ENCODE measurements at regions not wholly inside any gene's neighbourhood (a gene's known extent, or its start where the extent isn't known, plus 50 kb on each side); places are given as distances from the start of the nearest gene placed in this dataset.

- Histone ChIP-seq H3K27me3 (ENCODE audit: control insufficient read depth, insufficient read depth, low read length) (no peaks in the 10 kb centered on the region), H3K36me3 (replicated peaks; ENCODE audit: control insufficient read depth, insufficient read depth, low read length) (no peaks in the 10 kb centered on the region), H3K4me3 (ENCODE audit: insufficient read depth, low read depth, low read length) (no peak overlapping the region)
- no peak for DNase-seq
Measured at GRCh38 chr7:142401951-142402350, 144.1 kb upstream of the PRSS58 start.

- no peak for DNase-seq
- Histone ChIP-seq H3K27me3 (ENCODE audit: control insufficient read depth, insufficient read depth, low read length) (no peaks in the 10 kb centered on the region), H3K4me3 (ENCODE audit: insufficient read depth, low read depth, low read length) (no peak overlapping the region), H3K36me3 (replicated peaks; ENCODE audit: control insufficient read depth, insufficient read depth, low read length) (no peaks in the 10 kb centered on the region)
Measured at GRCh38 chr7:142400042-142400533, 142.2 kb upstream of the PRSS58 start.

- Histone ChIP-seq H3K36me3 (replicated peaks; ENCODE audit: control insufficient read depth, insufficient read depth, low read length) (no peaks in the 10 kb centered on the region), H3K27me3 (ENCODE audit: control insufficient read depth, insufficient read depth, low read length) (no peaks in the 10 kb centered on the region), H3K4me3 (ENCODE audit: insufficient read depth, low read depth, low read length) (no peak overlapping the region)
- peak; percentile 69 for DNase-seq
Measured at GRCh38 chr7:142391191-142391992, 133.5 kb upstream of the PRSS58 start.

GRCh38 chr7:142389544-142389943 is 131.7 kb upstream of the PRSS58 start:
- H3K36me3 ChIP-seq (replicated peaks; ENCODE audit: control insufficient read depth, insufficient read depth, low read length), result no peaks in the 10 kb centered on the region
- no peak for DNase-seq
- H3K4me3 ChIP-seq (ENCODE audit: insufficient read depth, low read depth, low read length), result no peak overlapping the region
- H3K27me3 ChIP-seq (ENCODE audit: control insufficient read depth, insufficient read depth, low read length), result no peaks in the 10 kb centered on the region

- H3K36me3 ChIP-seq (replicated peaks; ENCODE audit: control insufficient read depth, insufficient read depth, low read length), result no peaks in the 10 kb centered on the region
- peak; percentile 49 for DNase-seq
- H3K4me3 ChIP-seq (ENCODE audit: insufficient read depth, low read depth, low read length), result no peak overlapping the region
- no peaks in the 10 kb centered on the region; the same call in 1 of the 2 replicates for H3K27me3 ChIP-seq (ENCODE audit: control insufficient read depth, insufficient read depth, low read length)
Measured at GRCh38 chr7:142385491-142386340, 127.9 kb upstream of the PRSS58 start.

GRCh38 chr7:142384493-142384922 is 126.7 kb upstream of the PRSS58 start:
- DNase-seq, result no peak
- Histone ChIP-seq H3K4me3 (ENCODE audit: insufficient read depth, low read depth, low read length) (no peak overlapping the region), H3K27me3 (ENCODE audit: control insufficient read depth, insufficient read depth, low read length) (no peaks in the 10 kb centered on the region; the same call in 1 of the 2 replicates), H3K36me3 (replicated peaks; ENCODE audit: control insufficient read depth, insufficient read depth, low read length) (no peaks in the 10 kb centered on the region)

- Histone ChIP-seq H3K4me3 (ENCODE audit: insufficient read depth, low read depth, low read length) (no peak overlapping the region), H3K36me3 (replicated peaks; ENCODE audit: control insufficient read depth, insufficient read depth, low read length) (no peaks in the 10 kb centered on the region)
- DNase-seq, result no peak
Measured at GRCh38 chr7:142383841-142384492, 126.1 kb upstream of the PRSS58 start.

GRCh38 chr7:142381727-142382390 is 124.0 kb upstream of the PRSS58 start:
- Histone ChIP-seq H3K27me3 (ENCODE audit: control insufficient read depth, insufficient read depth, low read length) (no peaks in the 10 kb centered on the region; the same call in 1 of the 2 replicates), H3K4me3 (ENCODE audit: insufficient read depth, low read depth, low read length) (no peak overlapping the region), H3K36me3 (replicated peaks; ENCODE audit: control insufficient read depth, insufficient read depth, low read length) (no peaks in the 10 kb centered on the region)
- DNase-seq, result no peak

More at GRCh38 chr7:142383841-142384492, 126.1 kb upstream of the PRSS58 start:
- no peaks in the 10 kb centered on the region; the same call in 1 of the 2 replicates for H3K27me3 ChIP-seq (ENCODE audit: control insufficient read depth, insufficient read depth, low read length)

- H3K4me3 ChIP-seq (ENCODE audit: insufficient read depth, low read depth, low read length), result no peak overlapping the region
- no peaks in the 10 kb centered on the region; the same call in 1 of the 2 replicates for H3K27me3 ChIP-seq (ENCODE audit: control insufficient read depth, insufficient read depth, low read length)
- no peak for DNase-seq
- H3K36me3 ChIP-seq (replicated peaks; ENCODE audit: control insufficient read depth, insufficient read depth, low read length), result no peaks in the 10 kb centered on the region
Measured at GRCh38 chr7:142380069-142380468, 122.2 kb upstream of the PRSS58 start.

- no peak overlapping the region for H3K4me3 ChIP-seq (ENCODE audit: insufficient read depth, low read depth, low read length)
- H3K27me3 ChIP-seq (ENCODE audit: control insufficient read depth, insufficient read depth, low read length), result no peaks in the 10 kb centered on the region; the same call in 1 of the 2 replicates
- H3K36me3 ChIP-seq (replicated peaks; ENCODE audit: control insufficient read depth, insufficient read depth, low read length), result no peaks in the 10 kb centered on the region
- DNase-seq, result no peak
Measured at GRCh38 chr7:142379201-142379885, 121.5 kb upstream of the PRSS58 start.

GRCh38 chr7:142377567-142377966 is 119.7 kb upstream of the PRSS58 start:
- no peak overlapping the region for H3K4me3 ChIP-seq (ENCODE audit: insufficient read depth, low read depth, low read length)
- H3K27me3 ChIP-seq (ENCODE audit: control insufficient read depth, insufficient read depth, low read length), result no peaks in the 10 kb centered on the region; the same call in 1 of the 2 replicates
- DNase-seq, result no peak
- H3K36me3 ChIP-seq (replicated peaks; ENCODE audit: control insufficient read depth, insufficient read depth, low read length), result no peaks in the 10 kb centered on the region

GRCh38 chr7:142376356-142376997 is 118.6 kb upstream of the PRSS58 start:
- no peaks in the 10 kb centered on the region; the same call in 1 of the 2 replicates for H3K27me3 ChIP-seq (ENCODE audit: control insufficient read depth, insufficient read depth, low read length)

GRCh38 chr7:142375710-142376313 is 118.0 kb upstream of the PRSS58 start:
- no peaks in the 10 kb centered on the region for H3K27me3 ChIP-seq (ENCODE audit: control insufficient read depth, insufficient read depth, low read length)
- DNase-seq, result peak; percentile 68
- H3K36me3 ChIP-seq (replicated peaks; ENCODE audit: control insufficient read depth, insufficient read depth, low read length), result no peaks in the 10 kb centered on the region
- H3K4me3 ChIP-seq (ENCODE audit: insufficient read depth, low read depth, low read length), result no peak overlapping the region

More at GRCh38 chr7:142376356-142376997, 118.6 kb upstream of the PRSS58 start:
- Histone ChIP-seq H3K4me3 (ENCODE audit: insufficient read depth, low read depth, low read length) (no peak overlapping the region), H3K36me3 (replicated peaks; ENCODE audit: control insufficient read depth, insufficient read depth, low read length) (no peaks in the 10 kb centered on the region)
- DNase-seq, result no peak

All from H7 (cell line).